ENCODE measurements at regions not wholly inside any gene's neighbourhood (a gene's known extent, or its start where the extent isn't known, plus 50 kb on each side); places are given as distances from the start of the nearest gene placed in this dataset.

DNA sequence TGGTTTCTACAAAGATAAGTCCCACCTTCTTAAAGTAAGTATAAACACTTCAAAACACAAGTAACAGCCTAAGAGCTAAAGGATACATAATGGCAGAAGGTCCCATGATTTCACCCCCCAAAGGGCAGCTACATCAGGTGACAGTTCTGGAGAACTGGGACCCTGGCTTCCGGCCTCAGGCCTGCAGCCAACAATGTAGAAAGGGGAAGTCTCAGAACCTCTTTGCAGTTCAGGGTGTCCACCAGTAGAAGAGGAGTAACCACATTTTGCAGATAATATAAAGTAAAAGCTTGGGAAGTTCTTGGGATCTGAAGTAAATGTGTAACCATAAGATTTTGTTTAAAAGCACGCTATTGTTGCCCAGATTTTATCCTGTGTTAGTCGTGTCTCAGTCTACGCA lies 267.4 kb upstream of the VLDLR start:
- no peak for DNase-seq

DNA sequence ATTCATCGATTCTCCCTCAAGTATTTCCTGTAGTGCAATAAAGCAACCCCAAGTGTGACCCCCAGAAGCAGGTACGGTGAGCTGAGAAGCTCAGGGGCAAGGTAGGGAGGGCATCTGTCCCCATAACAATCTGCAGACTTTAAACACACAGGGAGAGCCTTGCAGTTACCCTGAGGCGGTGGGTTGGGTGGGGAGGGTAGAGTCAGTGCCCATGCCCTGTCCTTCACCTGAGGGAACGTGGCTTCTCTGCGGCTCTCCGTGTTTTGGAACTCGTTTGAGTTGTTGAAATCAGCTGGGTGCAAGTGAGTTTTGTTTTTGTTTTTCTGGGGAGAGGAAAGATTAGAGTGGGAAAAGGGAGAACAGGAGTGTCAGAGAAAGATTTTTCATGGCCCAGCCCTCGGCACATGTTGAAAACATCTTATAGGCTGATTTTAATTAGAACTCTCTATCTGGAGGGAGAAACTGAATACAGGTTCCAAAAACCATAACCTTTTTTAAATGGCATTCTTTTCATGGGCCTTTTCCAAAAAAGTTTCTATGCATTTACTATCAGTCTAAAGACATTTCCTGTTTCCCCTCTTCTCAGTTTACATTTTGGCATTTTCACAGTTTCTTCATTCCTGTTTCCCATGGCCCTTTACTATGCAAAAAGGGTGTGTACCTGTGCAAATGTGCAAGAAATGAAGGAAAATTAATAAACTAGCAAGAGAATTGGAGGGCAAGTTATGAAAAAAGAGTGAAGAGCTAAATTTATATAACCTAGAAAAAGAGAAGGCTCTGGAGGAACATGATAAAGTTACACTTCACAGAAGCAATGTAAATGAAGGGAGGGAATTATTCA lies 266.5 kb upstream of the VLDLR start:
- no peak overlapping the region for H3K4me3 ChIP-seq
- ATAC-seq, result no peak
- no peaks in the 10 kb centered on the region for H3K27me3 ChIP-seq
- TF ChIP-seq, protein P1, sequence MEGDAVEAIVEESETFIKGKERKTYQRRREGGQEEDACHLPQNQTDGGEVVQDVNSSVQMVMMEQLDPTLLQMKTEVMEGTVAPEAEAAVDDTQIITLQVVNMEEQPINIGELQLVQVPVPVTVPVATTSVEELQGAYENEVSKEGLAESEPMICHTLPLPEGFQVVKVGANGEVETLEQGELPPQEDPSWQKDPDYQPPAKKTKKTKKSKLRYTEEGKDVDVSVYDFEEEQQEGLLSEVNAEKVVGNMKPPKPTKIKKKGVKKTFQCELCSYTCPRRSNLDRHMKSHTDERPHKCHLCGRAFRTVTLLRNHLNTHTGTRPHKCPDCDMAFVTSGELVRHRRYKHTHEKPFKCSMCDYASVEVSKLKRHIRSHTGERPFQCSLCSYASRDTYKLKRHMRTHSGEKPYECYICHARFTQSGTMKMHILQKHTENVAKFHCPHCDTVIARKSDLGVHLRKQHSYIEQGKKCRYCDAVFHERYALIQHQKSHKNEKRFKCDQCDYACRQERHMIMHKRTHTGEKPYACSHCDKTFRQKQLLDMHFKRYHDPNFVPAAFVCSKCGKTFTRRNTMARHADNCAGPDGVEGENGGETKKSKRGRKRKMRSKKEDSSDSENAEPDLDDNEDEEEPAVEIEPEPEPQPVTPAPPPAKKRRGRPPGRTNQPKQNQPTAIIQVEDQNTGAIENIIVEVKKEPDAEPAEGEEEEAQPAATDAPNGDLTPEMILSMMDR (IDR thresholded peaks at IDR 0.05), result no peak
- H3K27ac ChIP-seq, result no peak overlapping the region
- no peaks in the 10 kb centered on the region for H3K9me3 ChIP-seq
- no peaks in the 10 kb centered on the region for H3K36me3 ChIP-seq
- H3K4me1 ChIP-seq, result no peaks in the 10 kb centered on the region
- DNase-seq, result no peak
- intact Hi-C loops (cut with DNase I), result no loop called here

More for the DNA sequence above, 267.4 kb upstream of the VLDLR start:
- Histone ChIP-seq H3K9me3 (no peaks in the 10 kb centered on the region), H3K4me3 (no peak overlapping the region), H3K4me1 (no peaks in the 10 kb centered on the region), H3K36me3 (no peaks in the 10 kb centered on the region), H3K27me3 (no peaks in the 10 kb centered on the region), H3K27ac (no peak overlapping the region)
- no peak for ATAC-seq
- intact Hi-C loops (cut with DNase I), result no loop called here
- TF ChIP-seq, protein P1 (IDR thresholded peaks at IDR 0.05), result no peak

DNA sequence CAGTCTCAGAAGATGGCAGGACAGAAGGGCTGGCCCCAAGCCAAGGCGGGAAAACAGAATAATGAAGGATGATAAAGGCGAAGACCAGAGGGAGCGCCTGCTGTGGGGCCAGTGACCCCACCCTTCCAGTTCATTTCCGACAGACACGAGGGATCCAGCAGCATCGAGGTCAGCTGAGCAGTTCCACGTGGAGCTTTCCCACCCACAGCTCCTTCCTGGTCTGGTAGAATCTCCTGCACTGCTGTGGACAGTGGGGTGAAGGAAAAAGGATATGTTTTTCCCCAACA lies 265.9 kb upstream of the VLDLR start:
- no peak overlapping the region for H3K27ac ChIP-seq
- no peaks in the 10 kb centered on the region for H3K9me3 ChIP-seq
- no peak overlapping the region for H3K4me3 ChIP-seq
- TF ChIP-seq, protein P1 (IDR thresholded peaks at IDR 0.05), result no peak
- no peaks in the 10 kb centered on the region for H3K4me1 ChIP-seq
- no peak for ATAC-seq
- no peaks in the 10 kb centered on the region for H3K36me3 ChIP-seq
- intact Hi-C loops (cut with DNase I), result no loop called here
- no peaks in the 10 kb centered on the region for H3K27me3 ChIP-seq
- no peak for DNase-seq

DNA sequence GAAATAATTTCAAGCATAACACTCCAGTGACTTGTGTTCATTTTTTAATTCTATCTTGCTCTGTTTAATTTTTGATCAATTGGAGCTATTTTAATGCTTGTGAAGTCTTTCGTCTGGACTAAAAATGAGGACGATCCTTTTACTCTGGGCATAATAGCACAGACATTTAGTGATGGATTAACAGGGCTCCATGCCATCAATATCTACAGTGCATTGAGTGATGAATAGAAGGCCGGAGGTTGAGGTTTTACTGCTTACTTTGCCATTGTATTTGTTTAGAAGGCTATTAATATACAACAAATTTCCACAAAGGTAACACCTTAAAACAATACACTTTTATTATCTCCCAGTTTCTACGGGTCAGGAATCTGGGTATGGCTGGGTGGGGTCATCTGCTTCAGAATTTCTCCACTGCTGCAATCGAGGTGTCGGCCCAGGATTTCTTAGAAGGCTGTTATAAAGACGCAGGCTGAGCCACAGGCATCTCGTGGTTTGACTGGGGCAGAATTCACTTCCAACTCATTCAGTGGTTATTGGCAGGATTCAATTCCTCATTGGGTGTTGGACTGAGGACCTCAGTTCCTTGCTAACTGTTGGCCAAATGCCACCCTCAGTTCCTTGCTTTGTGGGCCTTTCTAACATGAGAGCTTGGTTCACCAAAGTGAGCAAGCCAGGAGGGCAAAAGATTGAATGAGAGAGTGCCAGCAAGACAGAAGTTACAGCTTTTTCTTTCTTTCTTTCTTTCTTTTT lies 265.4 kb upstream of the VLDLR start:
- intact Hi-C loops (cut with DNase I), result no loop called here
- no peak overlapping the region for H3K4me3 ChIP-seq
- H3K27ac ChIP-seq, result no peak overlapping the region
- H3K9me3 ChIP-seq, result no peaks in the 10 kb centered on the region
- ATAC-seq (no peak), DNase-seq (no peak)
- H3K4me1 ChIP-seq, result no peaks in the 10 kb centered on the region
- H3K27me3 ChIP-seq, result no peaks in the 10 kb centered on the region
- TF ChIP-seq, protein P1 (IDR thresholded peaks at IDR 0.05), result no peak
- no peaks in the 10 kb centered on the region for H3K36me3 ChIP-seq

DNA sequence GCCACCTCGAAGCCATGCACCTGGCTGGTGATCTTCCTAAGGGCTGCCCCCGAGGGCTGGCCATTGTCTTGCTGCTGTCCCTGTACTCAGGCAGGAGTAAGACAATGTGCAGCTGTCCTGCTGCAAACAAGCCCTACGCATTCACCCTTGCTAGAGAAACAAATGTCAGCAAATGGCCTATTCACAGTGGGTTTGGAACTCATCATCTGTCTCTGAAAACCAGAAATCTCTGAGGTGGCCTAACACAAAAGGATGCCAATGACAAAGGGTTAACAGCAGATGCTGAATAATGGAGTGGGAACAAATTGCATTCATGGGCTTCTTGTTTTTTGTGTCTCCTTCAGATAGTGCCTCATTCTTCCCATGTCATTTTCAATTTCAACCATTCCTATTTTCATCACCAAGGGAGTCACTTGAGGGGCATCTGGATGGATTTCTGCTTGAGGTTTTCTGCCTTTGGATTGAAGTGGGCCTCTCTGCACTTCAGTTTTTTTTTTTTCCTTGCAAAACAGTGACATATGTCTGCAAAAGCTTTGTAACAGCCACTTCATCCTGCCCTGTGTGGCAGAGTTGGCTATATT lies 261.6 kb upstream of the VLDLR start:
- ATAC-seq (no peak), DNase-seq (no peak)
- H3K4me3 ChIP-seq, result no peak overlapping the region
- H3K4me1 ChIP-seq, result no peaks in the 10 kb centered on the region
- intact Hi-C loops (cut with DNase I), result no loop called here
- H3K36me3 ChIP-seq, result no peaks in the 10 kb centered on the region
- no peaks in the 10 kb centered on the region for H3K27me3 ChIP-seq
- TF ChIP-seq, protein P1 (IDR thresholded peaks at IDR 0.05), result no peak
- no peaks in the 10 kb centered on the region for H3K9me3 ChIP-seq
- no peak overlapping the region for H3K27ac ChIP-seq
